RCC 7860 (cell line): ENCODE measurements at regions not wholly inside any gene's neighbourhood (a gene's known extent, or its start where the extent isn't known, plus 50 kb on each side); places are given as distances from the start of the nearest gene placed in this dataset.
"Not testable (repeated sequence)": the region's sequence is repeated elsewhere in the genome, so short reads cannot be mapped to it uniquely, and the experiment has no call there.

Source experiments
- DNase-seq: peaks from one replicate; pipeline ENCODE4 v3.0.0-alpha.2; 2015; ENCODE audit warnings: low spot score
- FAIRE-seq: peaks from 2 replicates; lab custom pipeline; 2012; peaks lifted over from hg19 to GRCh38; lab: Jason Lieb, UNC

DNA sequence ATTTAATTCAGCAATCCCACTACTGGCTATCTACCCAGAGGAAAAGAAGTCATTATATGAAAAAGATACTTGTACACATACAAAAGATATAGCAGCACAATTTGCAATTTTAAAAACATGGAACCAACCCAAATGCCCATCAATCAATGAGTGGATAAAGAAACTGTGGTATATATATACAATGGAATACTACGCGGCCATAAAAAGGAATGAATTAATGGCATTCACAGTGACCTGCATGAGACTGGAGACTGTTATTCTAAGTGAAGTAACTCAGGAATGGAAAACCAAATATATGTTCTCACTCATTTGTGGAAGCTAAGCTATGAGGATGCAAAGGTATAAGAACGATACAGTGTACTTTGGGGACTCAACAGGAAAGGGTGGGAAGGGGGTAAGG lies 102.8 kb upstream of the KCNMA1 start:
- not testable (repeated sequence) for FAIRE-seq, DNase-seq

DNA sequence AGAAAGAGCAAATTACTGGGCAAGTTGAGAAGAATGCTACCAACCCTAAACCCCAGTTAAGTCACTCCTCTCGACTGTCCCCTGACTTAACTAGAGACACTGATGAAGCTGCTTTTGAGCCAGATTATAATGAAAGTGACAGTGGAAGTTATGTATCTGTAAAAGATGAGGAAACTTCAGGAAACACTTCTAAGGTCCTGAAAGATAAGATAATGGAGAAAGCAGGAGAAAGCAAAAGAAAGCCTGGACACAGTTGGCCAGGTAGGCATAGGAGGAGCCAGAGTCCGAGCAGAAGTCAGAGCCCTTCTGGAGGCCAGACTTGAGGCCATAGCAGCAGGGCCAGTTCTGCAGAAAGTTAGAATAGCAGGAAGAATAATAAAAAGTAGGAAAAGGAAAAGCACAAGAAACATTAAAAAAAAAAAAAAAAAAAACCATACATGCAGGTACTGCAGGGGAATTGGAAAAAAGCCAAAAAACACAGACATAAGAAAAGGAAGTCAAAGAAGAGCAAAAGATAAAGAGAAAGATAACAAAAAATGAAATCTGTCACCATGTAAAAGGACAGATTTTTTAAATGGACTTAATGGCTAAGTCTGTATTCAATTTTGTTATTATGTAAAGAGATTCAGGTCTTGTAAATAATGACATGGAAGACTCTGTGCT lies 101.0 kb upstream of the KCNMA1 start:
- no peak for DNase-seq
- FAIRE-seq = no peak

DNA sequence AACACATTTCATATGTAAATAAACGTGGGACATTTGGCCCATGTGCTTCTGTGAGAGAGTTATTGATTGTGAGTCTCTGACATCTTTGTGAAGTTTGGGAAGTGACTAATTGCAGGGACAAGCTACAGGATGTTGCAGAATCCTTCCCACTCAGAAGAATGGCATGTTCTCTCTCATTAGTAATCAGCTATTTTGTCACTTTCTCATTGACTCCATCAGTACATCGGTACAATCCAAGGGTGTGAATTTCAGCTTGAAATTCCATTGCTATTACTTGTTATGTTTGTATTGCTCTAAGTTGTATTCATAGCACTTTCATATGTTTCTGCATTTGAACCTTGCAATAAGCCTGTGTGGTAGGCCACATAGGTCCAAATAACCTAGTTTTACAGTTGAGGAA lies 100.0 kb upstream of the KCNMA1 start:
- no peak for FAIRE-seq
- peak; percentile 81 for DNase-seq

DNA sequence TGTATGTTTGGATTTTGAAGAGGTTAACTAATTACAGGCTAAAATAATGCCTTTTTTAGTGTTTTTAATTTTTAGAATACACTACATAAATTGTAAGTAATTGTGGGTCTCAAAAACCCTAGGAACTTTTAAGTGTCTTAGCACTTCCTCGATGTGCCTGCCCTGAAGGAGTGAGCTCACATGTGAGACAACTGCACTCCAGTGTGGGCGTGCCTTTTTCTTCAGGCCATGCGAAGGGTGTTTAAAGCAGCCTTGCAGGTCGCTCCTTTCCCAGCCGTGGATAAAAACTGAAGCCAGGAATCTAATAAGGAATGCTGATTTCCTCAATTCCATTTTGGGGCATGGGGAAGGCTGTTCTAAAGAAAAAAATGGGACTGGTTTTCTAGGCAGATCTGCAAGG lies 97.5 kb upstream of the KCNMA1 start:
- FAIRE-seq, DNase-seq: not testable (repeated sequence)

DNA sequence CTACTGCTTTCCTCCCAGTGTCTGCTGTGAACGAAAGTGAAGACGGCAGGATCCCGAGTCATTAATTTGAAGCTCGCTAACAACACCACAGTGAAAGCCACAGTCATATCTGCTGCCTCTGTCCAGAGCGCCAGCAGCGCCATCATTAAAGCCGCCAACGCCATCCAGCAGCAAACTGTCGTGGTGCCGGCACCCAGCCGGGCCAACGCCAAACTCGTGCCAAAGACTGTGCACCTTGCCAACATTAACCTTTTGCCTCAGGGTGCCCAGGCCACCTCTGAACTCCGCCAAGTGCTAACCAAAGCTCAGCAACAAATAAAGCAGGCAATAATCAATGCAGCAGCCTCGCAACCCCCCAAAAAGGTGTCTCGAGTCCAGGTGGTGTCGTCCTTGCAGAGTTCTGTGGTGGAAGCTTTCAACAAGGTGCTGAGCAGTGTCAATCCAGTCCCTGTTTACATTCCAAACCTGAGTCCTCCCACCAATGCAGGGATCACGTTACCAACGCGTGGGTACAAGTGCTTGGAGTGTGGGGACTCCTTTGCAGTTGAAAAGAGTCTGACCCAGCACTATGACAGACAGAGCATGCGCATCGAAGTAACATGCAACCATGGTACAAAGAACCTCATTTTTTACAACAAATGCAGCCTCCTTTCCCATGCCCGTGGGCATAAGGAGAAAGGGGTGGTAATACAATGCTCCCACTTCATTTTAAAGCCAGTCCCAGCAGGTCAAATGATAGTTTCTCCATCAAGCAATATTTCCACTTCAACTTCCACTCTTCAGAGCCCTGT lies 94.8 kb upstream of the KCNMA1 start:
- DNase-seq = no peak
- FAIRE-seq = no peak

DNA sequence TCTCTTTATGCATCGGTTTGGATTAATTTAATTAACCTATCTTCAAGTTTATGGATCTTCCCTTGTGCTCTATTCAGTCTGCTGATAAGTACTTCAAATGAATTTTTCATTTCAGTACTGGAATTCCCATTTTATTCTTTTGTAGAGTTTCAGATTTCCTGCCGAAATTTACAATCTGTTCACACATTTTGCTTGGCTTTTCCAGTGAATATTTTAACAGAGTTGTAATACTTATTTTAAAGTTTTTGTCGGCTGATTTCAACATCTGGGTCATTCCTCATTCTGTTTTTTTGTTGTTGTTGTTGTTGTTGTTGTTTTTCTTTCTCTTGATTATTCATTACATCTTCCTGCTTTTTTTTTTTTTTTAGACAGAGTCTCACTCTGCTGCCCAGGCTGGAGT lies 89.9 kb upstream of the KCNMA1 start:
- DNase-seq (no peak), FAIRE-seq (no peak)

DNA sequence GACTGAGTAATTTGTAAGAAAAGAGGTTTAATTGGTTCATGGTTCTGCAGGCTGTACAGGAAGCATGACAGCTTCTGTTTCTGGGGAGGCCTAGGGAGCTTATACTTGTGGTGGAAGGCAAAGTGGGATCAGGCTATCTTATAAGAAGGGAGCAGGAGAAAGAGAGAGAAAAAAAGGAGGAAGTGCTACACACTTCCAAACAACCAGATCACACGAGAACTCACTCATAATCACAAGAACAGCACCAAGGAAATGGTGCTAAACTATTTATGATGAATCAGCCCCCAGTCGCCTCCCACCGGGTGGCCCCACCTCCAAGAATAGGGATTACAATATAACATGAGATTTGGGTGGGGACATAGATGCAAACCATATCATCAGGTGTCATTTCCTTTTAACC lies 89.1 kb upstream of the KCNMA1 start:
- no peak for DNase-seq
- FAIRE-seq = no peak

DNA sequence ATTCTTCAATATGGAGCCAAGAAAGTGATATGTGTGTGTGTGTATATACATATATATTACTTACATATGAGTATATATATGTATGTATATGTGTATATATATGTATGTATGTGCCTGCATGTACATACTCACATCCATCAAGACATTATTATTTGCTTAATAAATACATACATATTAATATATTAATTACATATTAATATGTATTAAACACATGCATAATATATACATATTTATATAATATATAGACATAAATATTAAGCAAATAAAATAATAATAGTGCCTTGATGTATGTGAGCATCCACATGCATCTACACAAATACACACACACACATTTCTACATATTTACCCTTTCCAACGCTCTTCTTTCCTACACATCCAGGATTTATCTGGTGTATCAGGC lies 88.7 kb upstream of the KCNMA1 start:
- peak; percentile 35 for FAIRE-seq
- no peak for DNase-seq

DNA sequence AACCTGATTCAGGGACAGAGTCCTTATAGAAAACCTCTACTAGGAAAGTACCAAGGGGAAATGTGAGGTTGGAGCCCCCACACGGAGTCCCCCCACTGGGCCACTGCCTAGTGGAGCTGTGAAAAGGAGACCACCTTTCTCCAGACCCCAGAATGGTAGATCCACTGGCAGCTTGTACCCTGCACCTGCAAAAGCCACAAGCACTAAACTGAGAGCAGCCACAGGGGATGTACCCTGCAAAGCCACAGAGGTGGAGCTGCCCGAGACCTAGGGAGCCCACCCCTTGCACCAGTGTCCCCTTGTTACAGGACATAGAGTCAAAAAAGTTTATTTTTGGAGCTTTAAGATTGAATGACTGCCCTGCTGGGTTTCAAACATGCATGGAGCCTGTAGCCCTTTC lies 87.2 kb upstream of the KCNMA1 start:
- DNase-seq = no peak
- FAIRE-seq = no peak

DNA sequence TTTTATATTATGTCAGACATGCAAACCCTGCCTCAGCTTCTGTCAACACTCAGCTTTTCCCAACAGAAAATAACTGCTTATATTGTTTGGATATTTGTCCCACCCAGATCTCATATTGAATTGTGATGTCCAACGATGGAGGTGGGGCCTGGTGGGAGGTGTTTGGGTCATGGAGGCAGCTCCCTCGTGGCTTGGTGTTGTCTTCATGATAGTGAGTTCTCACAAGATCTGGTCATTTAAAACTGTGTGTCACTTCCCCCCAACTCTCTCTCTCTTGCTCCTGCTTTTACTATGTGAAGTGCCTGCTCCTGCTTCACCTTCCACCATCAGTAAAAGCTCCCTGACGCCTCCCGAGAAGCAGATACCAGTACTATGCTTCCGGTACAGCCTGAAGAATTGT lies 85.8 kb upstream of the KCNMA1 start:
- FAIRE-seq = no peak
- DNase-seq = no peak

DNA sequence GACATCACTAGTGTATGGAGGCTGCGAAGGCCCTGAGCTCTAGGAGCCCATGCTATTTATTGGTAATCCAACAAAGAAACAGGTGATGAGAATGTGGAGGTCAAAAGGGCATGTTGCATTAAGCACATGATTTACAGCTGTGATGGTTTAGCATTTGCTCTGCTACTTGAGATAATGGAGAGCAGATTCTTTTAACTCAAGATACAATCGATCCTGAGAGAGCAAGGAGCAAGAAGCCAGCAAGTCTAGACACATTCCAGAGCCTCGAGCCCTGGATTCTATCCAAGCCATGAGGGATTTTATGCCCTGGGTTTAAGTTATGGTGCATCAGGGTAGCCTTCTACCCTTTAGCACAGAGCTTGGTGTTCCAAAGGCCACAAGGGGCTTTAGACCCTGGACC lies 85.3 kb upstream of the KCNMA1 start:
- DNase-seq = not testable (repeated sequence)

DNA sequence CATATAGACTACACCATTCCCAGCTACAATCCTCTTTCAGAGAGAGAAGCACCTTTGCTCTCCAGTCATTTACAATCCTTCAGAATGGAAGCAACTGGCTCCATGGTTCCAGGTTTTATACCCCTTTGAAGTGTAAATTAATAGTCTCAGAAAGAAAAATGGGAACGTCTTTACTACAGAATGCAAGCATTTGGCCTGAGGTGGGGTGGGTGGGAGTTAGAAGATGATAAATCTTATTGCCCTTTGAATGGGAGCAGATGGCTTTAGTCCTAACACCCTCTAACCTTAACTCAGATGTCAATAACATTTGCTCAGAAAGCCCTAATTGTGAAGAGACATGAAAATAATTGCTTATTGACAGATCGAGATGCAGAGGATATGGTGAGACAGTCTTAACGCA lies 84.2 kb upstream of the KCNMA1 start:
- FAIRE-seq = no peak

More for the DNA sequence above, 85.3 kb upstream of the KCNMA1 start:
- not testable (repeated sequence) for FAIRE-seq

DNA sequence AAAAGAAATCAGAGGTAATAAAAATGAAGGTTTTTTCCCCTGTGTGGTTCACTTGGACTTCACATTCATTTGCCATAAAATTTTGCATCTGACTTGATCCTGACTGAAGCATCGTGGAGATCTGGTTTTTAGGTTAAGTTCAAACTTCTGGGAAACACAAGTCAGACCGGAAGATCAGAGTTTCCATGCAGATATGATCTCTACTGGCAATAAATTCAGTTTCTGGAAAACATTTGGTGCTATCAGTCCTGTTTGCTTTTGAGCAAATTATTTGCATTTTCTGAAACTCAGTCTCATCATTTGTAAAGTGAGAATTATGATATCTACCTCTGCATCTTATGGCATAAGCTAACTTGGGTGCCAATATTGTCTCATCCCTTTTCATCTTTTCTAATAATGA lies 81.3 kb upstream of the KCNMA1 start:
- FAIRE-seq (no peak), DNase-seq (no peak)

More for the DNA sequence above, 84.2 kb upstream of the KCNMA1 start:
- no peak for DNase-seq

DNA sequence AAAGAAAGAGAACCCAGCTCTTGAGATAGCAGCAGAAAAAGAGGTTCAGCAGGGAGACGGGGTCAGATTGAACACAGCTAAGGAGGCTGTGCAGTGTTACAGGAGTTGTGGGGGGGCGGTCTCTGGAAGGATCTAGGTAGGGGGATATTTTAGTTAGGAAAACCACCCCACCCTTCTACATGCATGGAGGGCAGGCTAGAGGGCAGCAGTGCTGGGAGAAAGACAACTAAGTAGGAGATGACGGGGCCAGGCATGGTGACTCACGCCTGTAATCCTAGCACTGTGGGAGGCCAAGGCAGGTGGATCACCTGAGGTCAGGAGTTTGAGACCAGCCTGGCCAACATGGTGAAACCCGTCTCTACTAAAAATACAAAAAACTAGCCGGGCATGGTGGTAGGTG lies 80.7 kb upstream of the KCNMA1 start:
- FAIRE-seq, DNase-seq: not testable (repeated sequence)

DNA sequence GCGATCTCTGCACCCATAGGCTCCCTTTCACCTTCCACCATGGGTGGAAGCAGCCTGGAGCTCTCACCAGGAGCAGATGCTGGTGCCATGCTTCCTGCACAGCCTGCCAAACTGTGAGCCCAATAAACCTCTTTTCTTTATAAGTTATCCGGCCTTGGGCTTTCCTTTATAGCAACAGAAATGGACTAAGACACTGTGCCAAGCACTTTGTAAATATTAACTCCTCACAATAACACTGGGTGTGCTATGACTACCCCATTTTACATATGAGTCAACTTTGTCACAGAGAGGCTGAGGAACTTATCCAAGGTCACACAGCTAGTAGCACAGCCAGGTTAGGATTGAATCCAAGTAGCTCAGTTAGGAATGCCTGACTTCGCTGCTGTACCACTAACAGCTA lies 79.7 kb upstream of the KCNMA1 start:
- no peak for FAIRE-seq
- DNase-seq = no peak

DNA sequence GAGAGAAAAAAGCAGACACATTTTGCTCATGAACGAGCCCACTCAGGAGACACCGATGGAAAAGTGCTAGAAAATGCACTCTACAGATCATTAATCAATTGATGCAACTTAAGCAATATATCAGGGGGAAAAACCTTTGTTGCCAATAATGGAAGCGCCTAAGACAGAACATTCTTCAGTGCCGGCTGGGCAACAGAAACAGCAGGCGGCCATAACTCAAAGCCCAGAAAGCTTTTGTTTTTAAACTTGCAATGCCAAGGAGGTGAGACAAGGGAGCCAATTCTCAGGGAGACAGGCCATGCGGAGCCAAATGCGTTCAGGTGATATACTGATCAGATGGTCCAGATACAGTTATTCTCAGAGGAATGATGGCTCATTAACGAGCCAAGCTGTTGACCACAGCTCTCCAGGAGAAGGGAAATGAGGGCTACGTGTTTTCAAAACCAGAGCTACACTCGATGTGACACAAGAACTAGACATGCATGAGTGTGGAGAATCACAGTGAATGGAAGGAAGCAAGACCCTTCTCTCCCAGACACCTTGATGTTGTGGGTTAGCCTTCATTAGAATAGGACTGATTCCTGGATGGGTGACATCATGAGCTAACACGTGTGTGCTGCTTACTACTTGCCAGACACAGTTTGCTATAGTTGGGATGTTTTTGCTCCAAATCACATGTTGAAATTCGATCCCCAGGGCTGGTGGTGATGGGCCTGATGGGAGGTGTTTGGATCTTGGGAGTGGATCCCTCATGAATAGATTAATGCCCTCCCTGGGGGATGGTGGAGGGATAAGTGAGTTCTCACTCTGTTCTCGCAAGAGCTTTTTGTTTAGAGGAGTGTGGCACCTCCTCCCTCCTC lies 79.1 kb upstream of the KCNMA1 start:
- no peak for DNase-seq
- FAIRE-seq = no peak

DNA sequence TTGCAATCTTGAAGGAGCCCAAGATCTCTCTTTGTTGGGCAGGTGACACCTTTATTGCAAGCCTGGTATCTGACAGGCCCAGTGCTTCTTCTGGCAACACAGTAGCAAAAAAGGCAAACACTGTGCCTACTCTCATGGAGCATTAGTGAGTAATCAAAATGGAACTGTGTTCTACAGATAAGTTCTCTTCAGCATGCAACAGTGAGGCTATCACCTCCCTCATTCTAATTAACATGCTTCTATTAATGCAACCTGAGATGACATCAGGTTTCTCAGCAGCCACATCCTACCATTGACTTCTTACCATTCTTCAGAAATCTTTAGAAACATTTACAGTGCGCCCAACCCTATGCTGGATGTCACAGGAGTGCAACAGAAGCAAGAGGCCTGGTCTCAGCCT lies 77.9 kb upstream of the KCNMA1 start:
- no peak for FAIRE-seq
- DNase-seq = no peak

DNA sequence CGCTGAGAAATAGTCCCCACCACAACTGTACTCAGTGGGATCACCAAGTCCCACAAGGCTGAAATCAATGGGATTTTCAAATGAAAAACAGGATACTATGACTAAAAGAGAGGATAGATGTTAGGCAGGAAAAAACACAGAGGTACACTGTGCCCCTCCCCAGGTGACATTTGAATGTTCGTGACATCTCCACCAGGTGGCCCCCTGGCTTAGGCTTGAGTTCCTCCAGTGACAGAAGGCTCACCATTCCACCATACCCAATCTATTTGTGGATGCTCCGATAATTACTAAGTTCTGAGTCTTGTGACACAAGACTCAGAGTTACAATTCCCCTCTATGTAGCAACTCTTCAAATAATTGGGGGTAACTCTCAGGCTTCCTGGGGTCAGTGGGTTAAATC lies 77.5 kb upstream of the KCNMA1 start:
- DNase-seq (no peak), FAIRE-seq (no peak)

DNA sequence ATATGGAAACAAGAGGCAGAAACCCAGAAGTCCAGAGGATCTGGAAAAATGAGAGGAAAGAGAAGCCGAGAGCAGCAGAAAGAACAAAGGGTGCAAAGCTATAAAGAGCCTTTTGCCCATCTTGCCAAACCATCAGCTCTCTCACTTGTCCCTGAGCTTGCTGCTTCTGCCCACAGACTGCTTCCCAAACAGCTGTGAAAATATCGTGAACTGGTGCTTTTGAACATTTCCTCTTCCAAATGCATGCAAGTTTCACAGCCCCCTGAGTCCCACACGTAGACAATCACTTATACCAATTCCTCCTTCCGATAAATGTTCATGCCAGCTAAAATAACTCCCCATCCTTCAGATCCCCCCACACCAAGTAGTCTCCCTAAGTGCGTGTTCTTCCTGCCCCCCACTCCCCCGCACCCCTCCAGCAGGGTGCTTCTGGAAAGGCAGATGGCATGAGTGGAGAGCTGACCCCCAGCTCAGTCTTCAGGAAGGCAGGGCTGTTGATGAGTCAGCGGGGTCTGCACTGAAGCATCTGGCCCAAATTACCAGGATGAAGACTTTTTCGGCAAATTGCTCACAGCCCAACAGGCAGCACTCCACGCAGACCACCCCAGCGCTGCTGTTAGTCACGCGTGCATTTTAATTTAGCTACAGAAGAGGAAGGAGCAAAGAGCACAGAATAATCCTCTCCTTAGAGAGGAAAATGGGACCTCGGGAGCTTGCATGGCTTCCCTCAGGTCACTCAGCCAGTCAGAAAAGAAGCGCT lies 76.1 kb upstream of the KCNMA1 start:
- FAIRE-seq (no peak), DNase-seq (no peak)

DNA sequence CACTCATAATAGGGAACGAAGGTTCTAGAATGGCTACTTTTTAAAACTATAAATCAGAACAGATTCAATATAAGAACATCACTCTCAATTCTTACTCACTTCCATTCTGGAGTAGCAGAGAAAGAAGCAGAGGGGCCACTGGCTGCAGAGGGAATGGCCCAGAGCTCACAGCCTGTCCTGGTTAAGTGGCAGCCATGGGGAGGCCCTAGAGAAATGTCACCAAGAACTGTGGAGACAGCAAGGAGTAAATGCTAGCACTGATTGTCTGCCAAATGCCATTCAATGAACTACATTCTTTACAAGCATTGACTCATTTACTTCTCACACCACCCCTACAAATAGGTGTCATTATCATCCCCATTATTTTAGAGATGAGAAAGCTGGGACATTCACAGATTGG lies 74.6 kb upstream of the KCNMA1 start:
- FAIRE-seq = no peak
- no peak for DNase-seq

DNA sequence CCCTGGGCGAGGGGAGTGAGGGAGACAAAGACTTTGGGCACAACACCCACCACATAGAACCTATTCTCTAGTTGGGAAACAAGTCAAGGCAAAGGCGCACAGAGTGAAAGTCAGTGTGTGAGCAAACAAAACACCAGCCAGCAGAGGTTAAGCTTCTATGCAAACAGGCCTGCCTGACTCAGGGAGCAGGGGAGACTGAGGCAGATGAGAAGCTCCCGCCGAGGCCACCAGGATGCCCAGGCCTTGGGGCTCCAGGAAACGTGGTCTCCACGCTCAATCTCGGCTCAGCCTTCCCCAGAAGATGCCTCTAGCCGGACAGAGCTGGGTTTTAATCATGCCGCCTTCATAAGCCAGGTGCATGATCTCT lies 74.1 kb upstream of the KCNMA1 start:
- no peak for FAIRE-seq
- no peak for DNase-seq
